ENCODE measurements at regions not wholly inside any gene's neighbourhood (a gene's known extent, or its start where the extent isn't known, plus 50 kb on each side); places are given as distances from the start of the nearest gene placed in this dataset.

DNA sequence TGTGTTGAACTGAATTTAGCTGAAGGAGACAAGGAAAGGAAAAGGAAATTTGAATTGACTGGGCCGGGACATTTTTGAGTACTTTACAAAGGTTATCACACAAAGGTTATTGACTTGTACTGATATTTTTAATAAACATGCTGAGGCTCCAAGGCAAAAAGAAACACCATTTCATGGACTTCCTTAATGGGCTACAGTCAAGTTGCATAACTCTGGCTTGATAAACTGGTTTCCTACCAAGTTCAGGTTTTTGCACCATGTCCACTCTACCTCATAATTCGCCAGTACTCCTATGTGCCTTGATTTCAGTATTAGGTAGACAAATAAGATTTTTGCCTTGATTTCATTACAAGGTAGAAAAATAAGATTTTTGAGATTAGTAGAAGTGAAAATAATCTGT lies 65.8 kb upstream of the FUT9 start:
- TF ChIP-seq, protein P1, sequence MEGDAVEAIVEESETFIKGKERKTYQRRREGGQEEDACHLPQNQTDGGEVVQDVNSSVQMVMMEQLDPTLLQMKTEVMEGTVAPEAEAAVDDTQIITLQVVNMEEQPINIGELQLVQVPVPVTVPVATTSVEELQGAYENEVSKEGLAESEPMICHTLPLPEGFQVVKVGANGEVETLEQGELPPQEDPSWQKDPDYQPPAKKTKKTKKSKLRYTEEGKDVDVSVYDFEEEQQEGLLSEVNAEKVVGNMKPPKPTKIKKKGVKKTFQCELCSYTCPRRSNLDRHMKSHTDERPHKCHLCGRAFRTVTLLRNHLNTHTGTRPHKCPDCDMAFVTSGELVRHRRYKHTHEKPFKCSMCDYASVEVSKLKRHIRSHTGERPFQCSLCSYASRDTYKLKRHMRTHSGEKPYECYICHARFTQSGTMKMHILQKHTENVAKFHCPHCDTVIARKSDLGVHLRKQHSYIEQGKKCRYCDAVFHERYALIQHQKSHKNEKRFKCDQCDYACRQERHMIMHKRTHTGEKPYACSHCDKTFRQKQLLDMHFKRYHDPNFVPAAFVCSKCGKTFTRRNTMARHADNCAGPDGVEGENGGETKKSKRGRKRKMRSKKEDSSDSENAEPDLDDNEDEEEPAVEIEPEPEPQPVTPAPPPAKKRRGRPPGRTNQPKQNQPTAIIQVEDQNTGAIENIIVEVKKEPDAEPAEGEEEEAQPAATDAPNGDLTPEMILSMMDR (IDR thresholded peaks at IDR 0.05) = no peak
- no peak for TF ChIP-seq POLR2AphosphoS5 (IDR thresholded peaks at IDR 0.05; ENCODE audit: low read depth, low read length)

All from Panc1 (cell line).